Osteoblast (primary cell): ENCODE measurements at regions not wholly inside any gene's neighbourhood (a gene's known extent, or its start where the extent isn't known, plus 50 kb on each side); places are given as distances from the start of the nearest gene placed in this dataset.

ENCODE experiments used
- DNase-seq: peaks from one replicate; pipeline ENCODE4 v3.0.0; 2011; ENCODE audit warnings: low spot score, mixed read lengths; ENCODE audit not compliant: insufficient read length; ENCODE audit errors: missing footprints
- H2AFZ ChIP-seq: 2 replicates; pipeline ENCODE4 v1.6.0; 2011; ENCODE audit warnings: mild to moderate bottlenecking, low read length
- H3K27ac ChIP-seq: 2 replicates; pipeline ENCODE4 v1.5.1; 2011; ENCODE audit warnings: mild to moderate bottlenecking, low read depth, low read length, moderate library complexity
- H3K27me3 ChIP-seq: 2 replicates; pipeline ENCODE4 v1.6.0; 2012; ENCODE audit warnings: mild to moderate bottlenecking, control low read depth, inconsistent platforms, low read length, moderate library complexity; ENCODE audit not compliant: insufficient read depth
- H3K36me3 ChIP-seq: 2 replicates; pipeline ENCODE4 v1.5.1; 2011; ENCODE audit warnings: mild to moderate bottlenecking, low read length, control low read depth, moderate library complexity; ENCODE audit not compliant: insufficient read depth
- H3K4me1 ChIP-seq: 2 replicates; pipeline ENCODE4 v1.5.1; 2011; ENCODE audit warnings: mild to moderate bottlenecking, low read length, control low read depth, moderate library complexity; ENCODE audit not compliant: insufficient read depth
- H3K4me2 ChIP-seq: 2 replicates; pipeline ENCODE4 v1.6.0; 2011; ENCODE audit warnings: mild to moderate bottlenecking, low read length; ENCODE audit not compliant: insufficient read depth
- H3K4me3 ChIP-seq: fragments of 200-600 bp; sonication (generic); 3 replicates; pipeline ENCODE4 v1.5.1; 2012; ENCODE audit warnings: mild to moderate bottlenecking, low read length, inconsistent platforms; ENCODE audit not compliant: insufficient read depth
- H3K79me2 ChIP-seq: 2 replicates; pipeline ENCODE4 v1.6.0; 2012; ENCODE audit warnings: mild to moderate bottlenecking, low read length, control low read depth, inconsistent platforms; ENCODE audit not compliant: insufficient read depth
- H3K9me3 ChIP-seq: 2 replicates; pipeline ENCODE4 v1.5.1; 2011; ENCODE audit warnings: low read depth, low read length, control low read depth
- H4K20me1 ChIP-seq: 2 replicates; pipeline ENCODE4 v1.6.0; 2012; ENCODE audit warnings: mild to moderate bottlenecking, low read length, control low read depth; ENCODE audit not compliant: insufficient read depth
- CTCF ChIP-seq: IDR thresholded peaks from 2 replicates; pipeline ENCODE4 v1.5.1; 2011; ENCODE audit warnings: mild to moderate bottlenecking, low read depth, low read length, moderate library complexity; ENCODE audit errors: extremely low read depth

- no peak for TF ChIP-seq CTCF
- Histone ChIP-seq H3K27me3 (no peaks in the 10 kb centered on the region), H3K27ac (no peak overlapping the region), H4K20me1 (no peaks in the 10 kb centered on the region), H3K79me2 (no peaks in the 10 kb centered on the region), H2AFZ (no peak overlapping the region), H3K36me3 (no peaks in the 10 kb centered on the region), H3K9me3 (no peaks in the 10 kb centered on the region), H3K4me2 (no peak overlapping the region), H3K4me1 (no peaks in the 10 kb centered on the region), H3K4me3 (no peak overlapping the region)
- DNase-seq = no peak
Measured at GRCh38 chr1:60672449-60672848, 409.9 kb upstream of the NFIA start.

GRCh38 chr1:60670302-60670701 is 412.1 kb upstream of the NFIA start:
- H3K9me3 ChIP-seq = no peaks in the 10 kb centered on the region
- no peak for TF ChIP-seq CTCF
- no peak overlapping the region for H2AFZ ChIP-seq
- no peaks in the 10 kb centered on the region for H4K20me1 ChIP-seq
- H3K27me3 ChIP-seq = no peaks in the 10 kb centered on the region
- H3K4me3 ChIP-seq = no peak overlapping the region
- H3K4me2 ChIP-seq = no peak overlapping the region
- H3K4me1 ChIP-seq = no peaks in the 10 kb centered on the region
- H3K36me3 ChIP-seq = no peaks in the 10 kb centered on the region
- no peak for DNase-seq
- no peaks in the 10 kb centered on the region for H3K79me2 ChIP-seq
- H3K27ac ChIP-seq = no peak overlapping the region

- Histone ChIP-seq H4K20me1 (no peaks in the 10 kb centered on the region), H3K79me2 (no peaks in the 10 kb centered on the region), H3K36me3 (no peaks in the 10 kb centered on the region), H3K4me2 (no peak overlapping the region), H3K27me3 (no peaks in the 10 kb centered on the region), H3K27ac (no peak overlapping the region), H3K9me3 (no peaks in the 10 kb centered on the region), H3K4me3 (no peak overlapping the region), H3K4me1 (no peaks in the 10 kb centered on the region), H2AFZ (no peak overlapping the region)
- no peak for DNase-seq
- TF ChIP-seq CTCF = no peak
Measured at GRCh38 chr1:60668585-60668984, 413.8 kb upstream of the NFIA start.

GRCh38 chr1:60665311-60665710 is 417.1 kb upstream of the NFIA start:
- no peaks in the 10 kb centered on the region for H3K36me3 ChIP-seq

More at GRCh38 chr1:60665311-60665710, 417.1 kb upstream of the NFIA start:
- Histone ChIP-seq H3K4me3 (no peak overlapping the region), H3K27me3 (no peaks in the 10 kb centered on the region), H3K4me2 (no peak overlapping the region), H3K27ac (no peak overlapping the region), H3K79me2 (no peaks in the 10 kb centered on the region), H3K9me3 (no peaks in the 10 kb centered on the region), H2AFZ (no peak overlapping the region), H3K4me1 (no peaks in the 10 kb centered on the region), H4K20me1 (no peaks in the 10 kb centered on the region)
- TF ChIP-seq CTCF = no peak
- no peak for DNase-seq
